CD4-positive, alpha-beta T cell treated with Interleukin-6 for 4 hours (primary cell): ENCODE measurements at regions not wholly inside any gene's neighbourhood (a gene's known extent, or its start where the extent isn't known, plus 50 kb on each side); places are given as distances from the start of the nearest gene placed in this dataset.
"Not testable (repeated sequence)": the region's sequence is repeated elsewhere in the genome, so short reads cannot be mapped to it uniquely, and the experiment has no call there.

Source experiments
- DNase-seq: peaks from one replicate; pipeline ENCODE4 v3.0.0-alpha.2; 2020; ENCODE audit warnings: mixed read lengths

DNA sequence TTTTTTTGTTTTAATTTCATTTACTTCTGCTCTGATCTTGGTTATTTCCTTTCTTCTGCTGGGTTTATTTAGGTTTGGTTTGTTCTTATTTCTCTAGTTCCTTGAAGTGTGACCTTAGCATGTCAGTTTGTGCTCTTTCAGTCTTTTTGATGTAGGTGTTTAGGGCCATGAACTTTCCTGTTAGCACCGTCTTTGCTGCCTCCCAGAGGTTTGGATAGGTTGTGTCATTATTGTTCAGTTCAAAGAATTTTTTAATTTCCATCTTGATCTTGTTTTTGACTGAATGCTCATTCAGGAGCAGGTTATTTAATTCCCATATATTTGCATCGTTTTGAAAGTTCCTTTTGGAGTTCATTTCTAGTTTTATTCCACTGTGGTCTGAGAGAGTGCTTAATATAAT lies 539.0 kb upstream of the ZP4 start:
- not testable (repeated sequence) for DNase-seq

GRCh38 chr1:238419209-238419608 lies 528.5 kb upstream of the ZP4 start:
- no peak for DNase-seq

DNA sequence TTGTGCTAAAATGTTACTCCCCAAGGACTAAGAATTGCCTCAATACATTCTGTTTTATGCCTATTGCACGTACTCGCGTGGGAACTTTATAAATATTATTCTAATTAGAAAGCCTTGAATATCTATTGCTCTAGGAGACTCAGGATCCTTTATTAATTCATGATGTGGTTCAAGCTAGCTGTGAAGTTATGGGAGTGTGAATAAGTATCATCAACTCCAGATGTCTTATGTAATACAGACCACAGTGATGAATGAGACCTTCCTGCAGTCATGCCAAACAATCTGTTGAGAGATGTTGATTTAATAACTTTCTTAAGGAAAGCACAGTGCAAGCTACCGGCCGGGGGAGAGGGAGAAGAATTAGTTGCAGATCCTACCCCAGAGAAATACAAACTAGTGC lies 519.2 kb upstream of the ZP4 start:
- no peak for DNase-seq

GRCh38 chr1:238409191-238409850 lies 518.6 kb upstream of the ZP4 start:
- no peak for DNase-seq

- DNase-seq: no peak
Measured at GRCh38 chr1:238408737-238409136, 518.0 kb upstream of the ZP4 start.

DNA sequence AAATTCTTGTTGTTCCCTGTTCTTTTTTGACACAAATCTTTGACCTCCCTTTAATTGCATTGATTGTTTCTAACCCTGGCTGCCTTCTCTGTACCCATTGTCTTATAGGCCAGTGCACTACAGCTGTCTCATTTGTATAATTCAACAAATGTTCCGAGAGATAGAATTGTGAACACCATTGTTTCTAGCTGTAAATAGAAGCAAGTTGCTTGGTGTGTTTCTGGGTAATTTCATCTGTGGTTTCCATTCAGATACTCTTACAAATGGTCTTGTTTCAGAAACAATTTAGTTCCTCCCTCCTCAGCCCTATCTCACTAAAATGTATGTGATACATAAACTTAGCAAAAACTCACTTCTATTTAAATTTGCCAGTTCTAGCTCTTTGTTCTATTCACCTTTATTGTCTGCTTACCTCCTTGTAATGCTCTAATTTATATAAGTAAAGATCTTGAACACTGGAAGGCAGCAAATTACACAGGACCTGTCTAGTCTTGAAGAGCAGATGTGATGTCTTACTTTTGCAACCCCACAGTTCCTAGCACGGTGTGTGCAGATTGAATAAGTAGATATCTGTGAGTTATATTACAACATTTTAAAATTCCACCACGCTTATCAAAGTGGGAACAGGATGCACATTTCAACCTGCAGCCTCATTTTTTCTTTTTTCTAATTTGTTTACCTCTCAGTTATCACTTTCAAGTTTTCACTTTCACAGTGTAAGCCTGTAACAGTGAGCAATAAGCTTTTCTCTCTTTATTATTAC lies 515.6 kb upstream of the ZP4 start:
- no peak for DNase-seq

- no peak for DNase-seq
Measured at GRCh38 chr1:238404921-238405320, 514.2 kb upstream of the ZP4 start.

DNA sequence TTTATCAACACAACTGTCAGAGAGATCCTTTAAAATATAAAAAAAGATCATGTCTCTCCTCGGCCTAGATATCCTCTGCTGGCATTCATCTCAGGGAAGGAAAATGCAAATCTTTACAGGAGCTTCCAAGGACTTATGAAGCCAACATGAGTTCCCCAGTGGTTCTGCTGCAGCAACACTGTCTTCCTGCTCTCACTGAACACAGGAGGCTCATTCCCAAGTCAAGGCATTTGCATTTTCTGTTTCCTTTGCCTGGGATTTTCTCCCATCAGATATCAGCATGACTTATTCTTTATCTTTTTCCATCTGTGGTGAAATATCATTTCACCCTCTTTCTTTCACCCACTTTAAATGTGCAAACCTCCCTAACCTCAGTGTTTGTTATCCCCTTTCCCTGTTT lies 513.8 kb upstream of the ZP4 start:
- DNase-seq: no peak

- no peak for DNase-seq
Measured at GRCh38 chr1:238401144-238401543, 510.4 kb upstream of the ZP4 start.

GRCh38 chr1:238399558-238399957 lies 508.8 kb upstream of the ZP4 start:
- no peak for DNase-seq

- DNase-seq: no peak
Measured at GRCh38 chr1:238396140-238396539, 505.4 kb upstream of the ZP4 start.

DNA sequence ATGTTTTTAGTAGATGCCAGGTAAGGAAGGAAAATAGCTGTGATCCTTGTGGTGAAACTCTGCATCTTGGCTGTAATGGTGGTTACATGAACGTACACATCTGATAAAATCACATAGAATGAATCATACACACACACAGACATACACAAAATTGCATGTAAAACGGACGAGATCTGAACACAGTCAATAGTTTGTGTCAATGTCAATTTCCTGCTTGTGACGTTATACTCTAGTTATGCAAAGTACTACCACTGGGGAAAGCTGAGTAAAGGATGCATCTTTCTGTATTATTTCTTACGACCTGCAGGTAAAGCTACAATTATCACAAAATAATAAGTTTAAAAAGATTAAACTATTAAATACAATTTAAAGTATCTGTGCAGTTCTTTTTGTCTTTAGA lies 493.7 kb upstream of the ZP4 start:
- no peak for DNase-seq

GRCh38 chr1:238380167-238380566 lies 489.4 kb upstream of the ZP4 start:
- no peak for DNase-seq

- DNase-seq: not testable (repeated sequence)
Measured at GRCh38 chr1:238379446-238379845, 488.7 kb upstream of the ZP4 start.

DNA sequence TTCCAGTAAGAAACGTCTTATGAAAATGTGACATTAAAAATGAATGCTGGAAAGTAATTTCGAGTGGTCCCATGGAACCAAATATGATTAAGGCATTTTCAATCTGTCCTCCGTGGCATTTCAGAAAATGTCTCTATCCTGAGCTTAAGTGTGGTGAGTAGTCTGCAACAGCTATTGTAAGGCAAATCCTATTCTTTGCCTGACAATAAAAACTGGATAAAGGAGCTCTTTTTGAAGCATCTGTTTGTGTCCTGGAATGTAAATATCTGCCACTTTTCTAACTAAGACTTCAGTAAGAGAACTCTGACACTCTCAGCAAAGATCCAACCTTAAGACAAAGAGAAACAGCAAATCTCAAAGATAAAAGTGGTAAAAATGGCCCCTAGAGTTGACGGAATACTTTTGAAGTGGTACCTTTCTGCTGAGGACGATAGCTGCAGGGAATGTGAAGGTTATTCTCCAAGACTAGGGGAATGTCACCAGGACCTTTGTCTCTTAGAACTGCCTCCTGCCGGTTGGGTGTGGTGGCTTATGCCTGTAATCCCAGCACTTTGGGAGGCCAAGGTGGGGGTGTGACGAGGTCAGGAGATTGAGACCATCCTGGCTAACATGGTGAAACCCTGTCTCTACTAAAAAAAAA lies 486.7 kb upstream of the ZP4 start:
- DNase-seq: no peak

- DNase-seq: no peak
Measured at GRCh38 chr1:238370599-238370998, 479.9 kb upstream of the ZP4 start.

DNA sequence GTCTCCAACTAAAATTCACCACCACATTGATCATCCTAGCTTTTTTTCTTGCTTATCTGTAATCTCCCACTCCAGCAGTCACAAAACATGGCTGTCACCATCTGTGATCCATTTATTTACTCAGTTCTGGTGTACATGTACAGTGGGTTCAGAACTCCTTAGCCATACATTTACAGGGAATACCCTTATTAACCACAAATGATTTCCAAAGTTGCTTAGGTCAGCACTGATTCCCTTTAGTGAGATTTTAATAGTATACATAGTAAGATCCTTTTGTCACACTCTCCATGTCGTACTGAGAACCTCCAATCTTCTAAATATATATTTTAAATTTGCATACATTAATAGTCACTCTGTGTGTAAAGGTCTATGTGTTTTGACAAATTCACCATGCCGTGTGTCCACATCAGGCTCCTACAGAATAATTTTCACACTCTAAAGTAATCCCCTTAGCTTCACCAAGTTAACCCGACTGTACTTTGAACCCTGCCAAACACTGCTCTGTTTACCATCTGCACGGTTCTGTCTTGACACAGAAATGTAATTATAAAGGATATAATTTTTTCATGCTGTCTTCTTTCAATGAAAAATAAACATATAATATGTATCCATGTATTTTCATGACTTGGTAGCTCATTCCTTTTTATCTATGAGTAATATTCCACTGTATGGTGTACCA lies 473.6 kb upstream of the ZP4 start:
- DNase-seq: no peak

DNA sequence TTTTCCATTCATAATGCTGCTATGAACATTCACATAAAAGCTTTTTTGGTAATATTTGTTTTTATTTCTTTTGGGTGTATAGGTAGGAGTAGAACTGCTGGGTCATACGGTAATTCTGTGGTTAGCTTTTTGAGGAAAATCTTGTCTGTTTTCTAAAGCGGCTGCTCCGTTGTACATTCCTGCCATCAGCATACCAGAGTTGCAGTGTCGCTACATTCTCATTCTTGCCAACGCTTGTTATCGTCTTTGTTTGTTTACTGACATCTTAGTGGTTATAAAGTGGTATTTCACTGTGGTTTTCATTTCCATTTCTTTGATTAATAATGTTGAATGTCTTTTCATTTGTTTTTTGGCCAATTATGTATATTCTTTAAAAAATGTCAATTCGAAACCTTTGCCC lies 469.8 kb upstream of the ZP4 start:
- DNase-seq: no peak

DNA sequence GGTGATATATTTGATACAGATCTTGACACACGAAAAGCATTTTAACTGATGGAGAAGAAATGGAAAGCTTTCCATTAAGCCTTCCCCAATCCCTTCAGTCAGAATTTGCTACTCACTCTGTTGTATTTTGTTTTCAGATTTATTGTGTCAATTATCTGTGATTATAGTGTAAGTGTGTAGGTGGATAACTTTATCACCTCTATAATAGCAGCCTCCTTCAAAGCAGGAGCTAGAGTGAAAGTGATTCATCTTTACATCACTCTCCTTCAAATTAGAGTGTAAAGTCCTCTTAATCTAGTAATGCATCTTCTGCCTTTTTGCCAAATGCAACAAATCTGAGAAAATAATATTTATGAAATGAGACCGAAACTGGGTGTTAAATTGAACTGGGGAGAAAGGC lies 459.7 kb upstream of the ZP4 start:
- no peak for DNase-seq

DNA sequence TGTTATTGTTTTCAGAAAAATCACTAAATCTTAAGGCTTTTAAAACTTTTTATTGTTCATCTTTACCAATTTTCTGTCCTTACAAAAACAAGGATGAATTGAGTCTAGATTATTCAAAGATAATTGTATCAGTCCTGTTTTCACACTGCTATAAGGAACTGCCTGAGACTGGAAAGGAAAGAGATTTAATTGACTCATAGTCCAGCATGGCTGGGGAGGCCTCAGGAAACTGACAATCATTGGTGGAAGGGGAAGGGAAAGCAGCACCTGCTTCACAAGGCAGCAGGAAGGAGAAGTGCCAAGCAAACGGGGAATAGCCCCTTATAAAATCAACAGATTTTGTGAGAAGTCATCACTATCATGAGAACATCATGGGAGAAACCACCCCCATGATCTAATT lies 455.6 kb upstream of the ZP4 start:
- no peak for DNase-seq

DNA sequence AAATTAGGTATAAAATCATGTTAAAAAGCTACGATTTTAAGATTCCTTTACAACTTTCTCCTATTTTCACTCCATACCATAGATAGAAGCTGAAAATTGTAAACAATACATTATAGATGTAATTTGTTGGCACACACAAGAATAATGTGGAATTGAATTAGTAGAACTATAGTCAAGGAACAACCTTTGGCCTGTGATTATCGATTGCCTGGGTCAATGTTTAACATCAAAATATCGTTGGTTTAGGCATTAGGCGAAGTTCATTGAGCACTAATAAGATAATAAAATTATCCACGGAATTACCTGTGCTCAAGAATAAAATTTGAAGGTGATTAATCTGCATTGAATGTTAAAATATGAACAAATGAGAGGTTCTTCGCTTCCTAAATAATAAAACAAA lies 455.1 kb upstream of the ZP4 start:
- DNase-seq: no peak

- no peak for DNase-seq
Measured at GRCh38 chr1:238343852-238344251, 453.1 kb upstream of the ZP4 start.

DNA sequence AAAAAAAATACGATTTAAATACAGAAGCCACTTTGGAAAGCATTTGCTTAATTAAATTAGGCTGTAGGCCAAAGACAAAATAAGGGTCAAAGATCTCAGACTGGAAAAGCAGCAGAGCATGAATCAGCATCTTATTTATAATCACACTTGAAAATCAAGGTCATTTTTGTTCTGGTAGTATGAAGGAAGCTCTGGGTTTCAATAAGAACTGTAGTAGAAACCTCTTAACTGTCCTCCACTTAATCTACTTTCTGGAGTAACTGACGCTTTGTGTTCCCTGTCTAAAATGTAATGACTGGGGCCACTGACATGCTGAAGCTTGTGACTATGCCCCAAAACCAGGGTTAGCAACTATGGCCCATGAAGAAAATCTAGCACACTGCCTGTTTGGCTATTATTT lies 450.7 kb upstream of the ZP4 start:
- no peak for DNase-seq

GRCh38 chr1:238340989-238341388 lies 450.3 kb upstream of the ZP4 start:
- no peak for DNase-seq
